ENCODE measurements at regions not wholly inside any gene's neighbourhood (a gene's known extent, or its start where the extent isn't known, plus 50 kb on each side); places are given as distances from the start of the nearest gene placed in this dataset.

GRCh38 chr2:126975671-126976655 lies 77.3 kb downstream of the TEX51 start:
- DNase-seq (ENCODE audit: low read depth in 1 of 2, low spot score in 1 of 2): peak in 1 of 2 donors; percentile 50
- H3K4me3 ChIP-seq: no peak overlapping the region
- H3K4me1 ChIP-seq (ENCODE audit: low read depth): peaks cover 4% of the 10 kb centered on the region
- H3K36me3 ChIP-seq: no peaks in the 10 kb centered on the region
- no peak for TF ChIP-seq CTCF (IDR thresholded peaks at IDR 0.05; ENCODE audit: low read depth, low read length)
- H3K27me3 ChIP-seq: no peaks in the 10 kb centered on the region
- no peaks in the 10 kb centered on the region for H3K9me3 ChIP-seq (ENCODE audit: low read depth)
- H3K27ac ChIP-seq: no peak overlapping the region

GRCh38 chr2:126976721-126977328 lies 78.1 kb downstream of the TEX51 start:
- Histone ChIP-seq H3K27ac (no peak overlapping the region), H3K27me3 (no peaks in the 10 kb centered on the region), H3K4me1 (ENCODE audit: low read depth) (peaks cover 4% of the 10 kb centered on the region), H3K36me3 (no peaks in the 10 kb centered on the region), H3K4me3 (no peak overlapping the region), H3K9me3 (ENCODE audit: low read depth) (no peaks in the 10 kb centered on the region)
- no peak for DNase-seq (ENCODE audit: low read depth in 1 of 2, low spot score in 1 of 2)
- no peak for TF ChIP-seq CTCF (IDR thresholded peaks at IDR 0.05; ENCODE audit: low read depth, low read length)

- no peak for TF ChIP-seq CTCF (IDR thresholded peaks at IDR 0.05; ENCODE audit: low read depth, low read length)
- no peak for DNase-seq (ENCODE audit: low read depth in 1 of 2, low spot score in 1 of 2)
- Histone ChIP-seq H3K9me3 (ENCODE audit: low read depth) (no peaks in the 10 kb centered on the region), H3K4me3 (no peak overlapping the region), H3K36me3 (no peaks in the 10 kb centered on the region), H3K27ac (no peak overlapping the region), H3K27me3 (no peaks in the 10 kb centered on the region), H3K4me1 (ENCODE audit: low read depth) (no peaks in the 10 kb centered on the region)
Observed at GRCh38 chr2:126978333-126978732, 79.6 kb downstream of the TEX51 start.

- Histone ChIP-seq H3K9me3 (ENCODE audit: low read depth) (no peaks in the 10 kb centered on the region), H3K27ac (no peak overlapping the region), H3K4me3 (no peak overlapping the region), H3K27me3 (no peaks in the 10 kb centered on the region), H3K36me3 (no peaks in the 10 kb centered on the region), H3K4me1 (ENCODE audit: low read depth) (no peaks in the 10 kb centered on the region)
- DNase-seq (ENCODE audit: low read depth in 1 of 2, low spot score in 1 of 2): peak in 1 of 2 donors; percentile 11
- no peak for TF ChIP-seq CTCF (IDR thresholded peaks at IDR 0.05; ENCODE audit: low read depth, low read length)
Observed at GRCh38 chr2:126979039-126980003, 80.6 kb downstream of the TEX51 start.

GRCh38 chr2:126981476-126981875 lies 82.8 kb downstream of the TEX51 start:
- peaks cover 8% of the 10 kb centered on the region for H3K4me1 ChIP-seq (ENCODE audit: low read depth)
- no peak for TF ChIP-seq CTCF (IDR thresholded peaks at IDR 0.05; ENCODE audit: low read depth, low read length)
- no peak overlapping the region for H3K4me3 ChIP-seq
- DNase-seq (ENCODE audit: low read depth in 1 of 2, low spot score in 1 of 2): peak in 1 of 2 donors; percentile 15
- no peaks in the 10 kb centered on the region for H3K9me3 ChIP-seq (ENCODE audit: low read depth)
- H3K27ac ChIP-seq: no peak overlapping the region
- H3K27me3 ChIP-seq: no peaks in the 10 kb centered on the region
- no peaks in the 10 kb centered on the region for H3K36me3 ChIP-seq
